GM18951 (cell line): ENCODE measurements at regions not wholly inside any gene's neighbourhood (a gene's known extent, or its start where the extent isn't known, plus 50 kb on each side); places are given as distances from the start of the nearest gene placed in this dataset.

ENCODE experiments used
- POLR2A ChIP-seq: IDR thresholded peaks from 4 replicates; pipeline ENCODE4 v1.6.1; 2011; ENCODE audit warnings: mild to moderate bottlenecking; ENCODE audit not compliant: insufficient read length, insufficient read depth; ENCODE audit errors: extremely low read depth
- in situ Hi-C: fragments of 300-500 bp; cut with MboI; formaldehyde crosslinking; loops from one replicate; pipeline ENCODE4 v1.12.0; 2022; ENCODE audit warnings: low sequenced_read_pairs, mixed read lengths, inconsistent platforms; ENCODE audit not compliant: unreplicated experiment

DNA sequence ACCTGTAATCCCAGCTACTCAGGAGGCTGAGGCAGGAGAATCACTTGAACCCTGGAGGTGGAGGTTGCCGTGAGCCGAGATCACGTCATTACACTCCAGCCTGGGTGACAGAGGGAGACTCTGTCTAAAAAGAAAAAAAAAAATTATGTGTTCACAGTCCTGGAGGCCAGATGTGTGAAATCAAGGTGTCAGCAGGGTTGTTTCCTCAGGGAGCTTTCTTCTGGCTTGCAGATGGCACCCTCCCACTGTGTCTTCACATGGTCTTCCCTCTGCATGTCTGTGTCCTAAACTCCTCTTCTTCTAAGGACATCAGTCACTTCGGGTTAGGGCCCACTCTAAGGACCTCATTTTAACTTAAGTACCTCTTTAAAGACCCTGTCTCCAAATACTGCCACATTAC lies 56.1 kb upstream of the UBE2E1 start:
- in situ Hi-C loops: no loop called here
- no peak for TF ChIP-seq POLR2A

DNA sequence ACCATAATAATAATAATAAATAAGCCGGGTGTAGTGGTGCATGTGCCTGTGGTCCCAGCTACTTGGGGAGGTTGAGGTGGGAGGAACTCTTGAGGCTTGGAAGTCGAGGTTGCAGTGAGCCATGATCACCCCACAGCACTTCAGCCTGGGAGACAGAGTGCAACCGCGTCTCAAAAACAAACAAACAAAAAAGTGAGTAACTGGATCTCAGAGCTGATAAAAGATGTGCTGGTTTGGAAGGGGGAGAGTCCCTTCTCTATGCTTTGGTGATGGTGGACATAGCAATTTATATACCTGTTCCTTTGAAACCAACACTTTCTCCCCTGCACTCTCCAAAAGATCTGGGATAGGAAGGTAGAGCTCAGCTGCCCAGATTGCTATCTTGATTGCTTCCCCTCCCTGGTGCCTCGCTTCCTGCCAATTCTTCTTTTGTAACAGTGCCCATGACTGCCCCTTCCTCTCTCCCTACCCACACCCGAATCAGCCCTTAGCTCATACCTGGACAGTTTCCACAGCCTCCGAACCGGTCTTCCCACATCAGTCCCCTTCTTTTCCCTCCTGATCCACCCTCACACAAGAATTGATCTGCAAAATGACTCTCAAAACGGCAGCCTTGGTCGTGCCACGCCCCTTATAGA lies 55.1 kb upstream of the UBE2E1 start:
- no peak for TF ChIP-seq POLR2A

DNA sequence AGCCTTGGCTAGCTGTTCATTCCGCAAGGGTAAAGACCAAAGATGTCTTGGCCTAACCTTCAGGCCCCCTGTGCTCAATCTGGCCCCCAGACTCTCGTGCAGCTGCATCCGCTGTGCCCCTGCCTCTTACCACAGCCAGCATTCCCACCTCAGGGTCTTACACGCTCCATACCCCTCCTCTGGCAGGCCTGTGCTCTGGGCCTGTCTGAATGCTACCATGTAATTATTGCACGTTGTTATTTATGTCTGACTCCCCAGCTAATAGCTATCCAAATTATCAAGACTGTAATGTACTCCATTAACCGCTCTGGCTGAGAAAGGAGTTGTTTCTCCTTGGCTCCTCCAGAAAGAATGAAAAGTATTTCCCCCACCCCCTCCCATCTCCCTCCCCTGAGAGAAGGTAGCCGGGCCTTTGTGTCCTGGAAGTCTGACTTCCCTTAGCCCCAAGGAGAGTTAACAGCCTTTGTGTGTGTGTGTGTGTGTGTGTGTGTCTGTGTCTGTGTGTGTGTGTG lies 54.5 kb upstream of the UBE2E1 start:
- in situ Hi-C loops: no loop called here
- no peak for TF ChIP-seq POLR2A

More for the DNA sequence above, 55.1 kb upstream of the UBE2E1 start:
- in situ Hi-C loops: no loop called here

DNA sequence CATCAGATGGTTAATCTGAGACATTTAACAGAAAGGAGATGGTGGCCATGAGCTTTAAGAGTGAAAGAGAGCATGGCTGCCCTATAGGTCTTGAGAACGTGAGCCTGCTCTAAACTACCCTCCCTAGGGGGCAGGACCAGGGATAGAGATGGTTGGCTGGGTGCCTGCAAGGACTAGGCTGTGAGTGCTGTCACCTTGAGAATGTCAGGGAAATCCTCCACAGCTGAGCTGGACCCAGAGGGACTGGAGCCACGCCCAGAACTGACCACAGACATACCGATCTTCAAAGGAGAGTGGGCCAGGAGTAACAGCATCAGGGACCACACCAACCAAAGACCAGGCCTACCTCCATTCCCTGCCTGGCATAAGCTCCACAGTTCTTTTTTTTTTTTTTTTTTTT lies 53.6 kb upstream of the UBE2E1 start:
- no peak for TF ChIP-seq POLR2A
- in situ Hi-C loops: no loop called here

DNA sequence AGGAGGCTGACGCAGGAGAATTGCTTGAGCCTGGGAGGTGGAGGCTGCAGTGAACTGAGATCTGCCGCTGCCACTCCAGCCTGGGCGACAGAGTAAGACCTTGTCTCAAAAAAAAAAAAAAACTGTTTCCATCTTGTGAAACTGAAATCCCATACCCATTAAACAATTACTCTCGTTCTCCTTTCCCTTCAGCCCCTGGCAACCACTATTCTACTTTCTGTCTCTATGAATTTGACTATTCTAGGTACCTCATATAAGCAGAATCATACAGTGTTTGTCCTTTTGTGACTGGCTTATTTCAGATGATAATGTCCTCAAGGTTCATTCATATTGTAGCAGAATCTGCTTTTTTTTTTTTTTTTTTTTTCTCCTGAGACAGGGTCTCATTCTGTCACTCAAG lies 51.5 kb upstream of the UBE2E1 start:
- no peak for TF ChIP-seq POLR2A
- in situ Hi-C loops: no loop called here
